Breast epithelium (tissue), 3 donors: ENCODE measurements at regions not wholly inside any gene's neighbourhood (a gene's known extent, or its start where the extent isn't known, plus 50 kb on each side); places are given as distances from the start of the nearest gene placed in this dataset.

Source experiments
- CTCF ChIP-seq, 3 donors: fragments of 450-650 bp; IDR thresholded peaks; one replicate each; pipeline ENCODE4 v1.5.1; 2016 to 2017; ENCODE audit warnings: antibody characterized with exemption in 3 of 3, mild to moderate bottlenecking in 3 of 3, moderate library complexity in 3 of 3
- POLR2A ChIP-seq: fragments of 450-650 bp; IDR thresholded peaks from one replicate; pipeline ENCODE4 v1.6.1; 2016; ENCODE audit warnings: antibody characterized with exemption, mild to moderate bottlenecking, moderate library complexity
- POLR2AphosphoS5 ChIP-seq, 3 donors: sonication (generic); formaldehyde crosslinking; IDR thresholded peaks; one replicate each; pipeline ENCODE4 v1.6.1; 2017; ENCODE audit warnings: antibody characterized with exemption in 3 of 3

- TF ChIP-seq CTCF (IDR thresholded peaks at IDR 0.05) (no peak), POLR2A (no peak), POLR2AphosphoS5 (IDR thresholded peaks at IDR 0.05) (no peak)
These were observed 198.5 kb downstream of the TBXT start for GRCh38 chr6:165969184-165969583.
